Neural crest cell (in vitro differentiated cells): ENCODE measurements at regions not wholly inside any gene's neighbourhood (a gene's known extent, or its start where the extent isn't known, plus 50 kb on each side); places are given as distances from the start of the nearest gene placed in this dataset.

Experiments
- DNase-seq: peaks from one replicate; pipeline ENCODE4 v3.0.0; 2021; ENCODE audit warnings: low read depth, mixed read lengths, low spot score
- H3K27ac Mint-ChIP-seq: one replicate; pipeline ENCODE4 v1.8.0; 2021; ENCODE audit warnings: mild to moderate bottlenecking, mixed read lengths; ENCODE audit not compliant: unreplicated experiment
- H3K27me3 Mint-ChIP-seq: 2 replicates; pipeline ENCODE4 v1.8.0; 2021; ENCODE audit warnings: low read depth, mild to moderate bottlenecking, mixed read lengths
- H3K36me3 Mint-ChIP-seq: 2 replicates; pipeline ENCODE4 v1.8.0; 2021; ENCODE audit warnings: low read depth, mild to moderate bottlenecking, mixed read lengths
- H3K4me1 Mint-ChIP-seq: 2 replicates; pipeline ENCODE4 v1.8.0; 2021; ENCODE audit warnings: mixed read lengths
- H3K4me3 Mint-ChIP-seq: one replicate; pipeline ENCODE4 v1.8.0; 2021; ENCODE audit warnings: mild to moderate bottlenecking, mixed read lengths
- H3K9me3 Mint-ChIP-seq: 2 replicates; pipeline ENCODE4 v1.8.0; 2021; ENCODE audit warnings: mixed read lengths
- CTCF ChIP-seq: fragments of 200-600 bp; sonication (generic); conservative IDR thresholded peaks from 2 replicates; pipeline ENCODE4 v1.5.0; 2021; ENCODE audit warnings: antibody characterized with exemption, mild to moderate bottlenecking

- Mint-ChIP-seq H3K4me3 (no peak overlapping the region), H3K4me1 (no peaks in the 10 kb centered on the region), H3K27me3 (no peaks in the 10 kb centered on the region), H3K9me3 (peaks cover 19% of the 10 kb centered on the region), H3K27ac (no peak overlapping the region), H3K36me3 (peaks cover 7% of the 10 kb centered on the region)
- no peak for TF ChIP-seq CTCF
- no peak for DNase-seq
These were observed 535.8 kb upstream of the SLITRK1 start for GRCh38 chr13:84418041-84418440.

- H3K27me3 Mint-ChIP-seq: no peaks in the 10 kb centered on the region
- no peak overlapping the region for H3K4me3 Mint-ChIP-seq
- DNase-seq: no peak
- H3K9me3 Mint-ChIP-seq: peaks cover 19% of the 10 kb centered on the region
- H3K36me3 Mint-ChIP-seq: peaks cover 7% of the 10 kb centered on the region
- no peak overlapping the region for H3K27ac Mint-ChIP-seq
- TF ChIP-seq CTCF: no peak
- H3K4me1 Mint-ChIP-seq: no peaks in the 10 kb centered on the region
These were observed 535.1 kb upstream of the SLITRK1 start for GRCh38 chr13:84417416-84417815.

GRCh38 chr13:84413016-84413415, 530.7 kb upstream of the SLITRK1 start:
- H3K27me3 Mint-ChIP-seq: no peaks in the 10 kb centered on the region
- no peaks in the 10 kb centered on the region for H3K36me3 Mint-ChIP-seq

GRCh38 chr13:84405286-84405685, 523.0 kb upstream of the SLITRK1 start:
- Mint-ChIP-seq H3K27ac (no peak overlapping the region), H3K4me1 (no peaks in the 10 kb centered on the region), H3K27me3 (no peaks in the 10 kb centered on the region), H3K4me3 (no peak overlapping the region), H3K9me3 (peaks cover 11% of the 10 kb centered on the region), H3K36me3 (peaks cover 3% of the 10 kb centered on the region)
- DNase-seq: no peak
- TF ChIP-seq CTCF: no peak

More at GRCh38 chr13:84413016-84413415, 530.7 kb upstream of the SLITRK1 start:
- Mint-ChIP-seq H3K4me3 (no peak overlapping the region), H3K27ac (no peak overlapping the region), H3K4me1 (no peaks in the 10 kb centered on the region), H3K9me3 (peaks cover 7% of the 10 kb centered on the region)
- DNase-seq: no peak
- no peak for TF ChIP-seq CTCF

- H3K9me3 Mint-ChIP-seq: peaks cover 21% of the 10 kb centered on the region
- H3K4me3 Mint-ChIP-seq: no peak overlapping the region
- no peak overlapping the region for H3K27ac Mint-ChIP-seq
- H3K4me1 Mint-ChIP-seq: no peaks in the 10 kb centered on the region
- no peaks in the 10 kb centered on the region for H3K27me3 Mint-ChIP-seq
- no peak for DNase-seq
- no peak for TF ChIP-seq CTCF
- H3K36me3 Mint-ChIP-seq: peaks cover 7% of the 10 kb centered on the region
These were observed 518.4 kb upstream of the SLITRK1 start for GRCh38 chr13:84400706-84401105.
